BLaER1 treated with 17β-estradiol and CSF1 and Interleukin-3, amounts not matched to agents 10 nM and 100 nM (cell line): ENCODE measurements at regions not wholly inside any gene's neighbourhood (a gene's known extent, or its start where the extent isn't known, plus 50 kb on each side); places are given as distances from the start of the nearest gene placed in this dataset.

ENCODE experiments used
- H3K27ac ChIP-seq, 11 experiments: shearing (Covaris generic); formaldehyde crosslinking; 2 replicates each; pipeline ENCODE4 v1.8.1; 2022
- H3K27me3 ChIP-seq, 11 experiments: shearing (Covaris generic); formaldehyde crosslinking; 2 replicates each; pipeline ENCODE4 v1.8.1; 2022
- H3K36me3 ChIP-seq, 11 experiments: shearing (Covaris generic); formaldehyde crosslinking; 2 replicates each; pipeline ENCODE4 v1.8.1; 2022
- H3K4me1 ChIP-seq, 10 experiments: shearing (Covaris generic); formaldehyde crosslinking; 2 replicates each; pipeline ENCODE4 v1.8.1; 2022
- H3K4me2 ChIP-seq, 11 experiments: shearing (Covaris generic); formaldehyde crosslinking; 2 replicates each; pipeline ENCODE4 v1.8.1; 2022
- H3K4me3 ChIP-seq, 10 experiments: shearing (Covaris generic); formaldehyde crosslinking; 2 replicates each; pipeline ENCODE4 v1.8.1; 2022
- H3K9ac ChIP-seq, 11 experiments: shearing (Covaris generic); formaldehyde crosslinking; 2 replicates each; pipeline ENCODE4 v1.8.1; 2022
- H3K9me3 ChIP-seq, 11 experiments: shearing (Covaris generic); formaldehyde crosslinking; replicated peaks in 1 of 11; 2 replicates each; pipeline ENCODE4 v1.8.1; 2022
- H4K20me1 ChIP-seq, 11 experiments: shearing (Covaris generic); formaldehyde crosslinking; 2 replicates each; pipeline ENCODE4 v1.8.1; 2022
- Cebpa-rat ChIP-seq, 11 experiments: shearing (Covaris generic); IDR thresholded peaks; 2 replicates each; pipeline ENCODE4 v1.8.1; 2022

DNA sequence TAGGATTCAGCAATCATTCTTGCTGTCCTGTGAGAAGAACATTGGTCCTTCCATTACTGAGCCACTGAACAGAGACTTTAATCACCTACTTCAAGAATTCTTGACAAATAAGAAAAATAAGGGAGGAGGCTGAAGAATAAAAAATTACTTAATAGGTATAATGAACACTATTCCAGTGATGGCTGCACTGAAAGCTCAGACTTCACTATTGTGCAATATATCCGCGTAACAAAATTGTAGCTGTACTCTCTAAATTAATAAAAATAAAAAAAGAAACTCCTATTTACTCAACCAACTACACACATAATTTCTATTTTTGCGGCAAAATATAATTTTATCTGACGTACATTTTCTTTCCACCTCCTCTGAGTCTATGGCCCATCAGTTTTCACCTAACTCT is 2441.0 kb downstream of the PCDH7 start:
- peak in 2 of 11 experiments; percentile 38 to 40; a peak in 2 of 22 replicates for TF ChIP-seq Cebpa-rat (IDR thresholded peaks at IDR 0.05)
- H3K4me2 ChIP-seq = no peak overlapping the region

GRCh38 chr4:33162122-33162521 is 2442.0 kb downstream of the PCDH7 start:
- no peak overlapping the region for H3K4me3 ChIP-seq
- H4K20me1 ChIP-seq = no peaks in the 10 kb centered on the region
- H3K4me2 ChIP-seq = no peak overlapping the region
- no peaks in the 10 kb centered on the region for H3K27me3 ChIP-seq
- H3K4me1 ChIP-seq = peaks cover 0 to 5% (median 0%) of the 10 kb centered on the region in 10 experiments; a peak in 1 of 20 replicates
- TF ChIP-seq Cebpa-rat (IDR thresholded peaks at IDR 0.05) = no peak
- H3K9ac ChIP-seq = no peak overlapping the region
- H3K9me3 ChIP-seq = no peaks in the 10 kb centered on the region
- no peaks in the 10 kb centered on the region for H3K36me3 ChIP-seq
- no peak overlapping the region for H3K27ac ChIP-seq

More for the DNA sequence above, 2441.0 kb downstream of the PCDH7 start:
- H3K4me1 ChIP-seq = peaks cover 0 to 5% (median 0%) of the 10 kb centered on the region in 10 experiments; a peak in 1 of 20 replicates
- no peak overlapping the region for H3K4me3 ChIP-seq
- H3K9me3 ChIP-seq = peaks cover 0 to 3% (median 0%) of the 10 kb centered on the region in 11 experiments; a peak in 5 of 22 replicates
- no peaks in the 10 kb centered on the region for H4K20me1 ChIP-seq
- H3K36me3 ChIP-seq = no peaks in the 10 kb centered on the region
- H3K27me3 ChIP-seq = no peaks in the 10 kb centered on the region
- no peak overlapping the region for H3K9ac ChIP-seq
- no peak overlapping the region for H3K27ac ChIP-seq

GRCh38 chr4:33171873-33172525 is 2451.8 kb downstream of the PCDH7 start:
- TF ChIP-seq Cebpa-rat (IDR thresholded peaks at IDR 0.05) = no peak
- Histone ChIP-seq H3K36me3 (no peaks in the 10 kb centered on the region), H3K4me2 (no peak overlapping the region), H3K4me1 (peaks cover 0 to 5% (median 0%) of the 10 kb centered on the region in 10 experiments; a peak in 1 of 20 replicates), H4K20me1 (no peaks in the 10 kb centered on the region), H3K27me3 (no peaks in the 10 kb centered on the region), H3K4me3 (no peak overlapping the region), H3K27ac (no peak overlapping the region), H3K9ac (no peak overlapping the region), H3K9me3 (no peaks in the 10 kb centered on the region)

DNA sequence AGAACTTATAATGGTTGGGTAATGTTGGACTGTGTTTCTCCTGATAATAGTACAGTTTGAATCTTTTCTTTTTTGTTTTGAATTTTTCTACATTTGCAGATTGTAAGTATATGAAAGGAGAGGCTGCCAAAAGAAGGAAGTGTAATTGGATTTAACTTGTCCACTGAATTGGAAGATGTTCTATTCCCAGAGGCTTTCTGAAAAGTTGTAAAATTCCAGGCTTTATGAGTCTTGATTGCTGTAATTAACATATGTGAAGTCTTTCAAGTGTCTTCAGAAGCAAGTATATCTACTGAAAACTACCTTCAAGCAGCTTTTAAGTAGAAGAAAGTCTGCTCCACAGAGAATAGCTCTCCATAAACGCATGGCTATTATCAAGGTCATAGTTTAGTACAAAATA is 2456.4 kb downstream of the PCDH7 start:
- no peak overlapping the region for H3K27ac ChIP-seq
- H3K4me3 ChIP-seq = no peak overlapping the region
- H3K4me1 ChIP-seq = no peaks in the 10 kb centered on the region
- no peak overlapping the region for H3K4me2 ChIP-seq
- no peak overlapping the region for H3K9ac ChIP-seq
- H4K20me1 ChIP-seq = no peaks in the 10 kb centered on the region
- no peaks in the 10 kb centered on the region for H3K36me3 ChIP-seq
- peaks cover 0 to 9% (median 0%) of the 10 kb centered on the region in 11 experiments; a peak in 4 of 22 replicates for H3K9me3 ChIP-seq
- TF ChIP-seq Cebpa-rat (IDR thresholded peaks at IDR 0.05) = no peak
- H3K27me3 ChIP-seq = peaks cover 0 to 8% (median 0%) of the 10 kb centered on the region in 11 experiments; a peak in 1 of 22 replicates

DNA sequence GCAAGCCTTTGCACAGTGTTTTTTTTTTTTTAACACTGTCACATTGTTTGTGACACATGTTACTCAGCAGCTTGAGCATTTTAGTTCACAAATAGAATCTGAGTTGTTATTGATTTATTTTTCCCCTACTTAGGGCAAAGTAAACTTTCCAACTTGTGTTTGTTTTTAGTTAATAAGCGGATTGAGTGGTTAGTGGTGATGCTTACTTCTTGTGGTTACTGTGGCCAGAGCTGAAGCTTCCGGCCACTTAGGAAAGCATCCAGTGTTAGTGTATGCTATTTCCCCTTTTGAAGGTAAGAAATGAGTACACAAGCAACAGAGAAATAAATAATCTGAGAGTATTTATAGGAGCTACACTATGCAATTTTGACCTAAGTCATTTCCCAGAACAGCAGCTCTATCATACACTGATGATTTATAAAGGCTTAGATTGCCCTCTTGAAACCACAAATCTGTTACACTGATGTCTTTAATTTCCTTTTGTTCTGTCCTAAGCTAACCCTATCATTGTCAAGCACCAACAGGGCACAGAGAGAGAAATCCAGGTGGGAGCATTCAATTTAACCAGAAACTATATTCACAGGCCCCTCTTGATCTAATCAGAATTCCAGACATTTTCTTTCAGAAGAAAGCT is 2464.6 kb downstream of the PCDH7 start:
- Histone ChIP-seq H3K4me1 (peaks cover 30 to 47% (median 39%) of the 10 kb centered on the region in 10 experiments), H3K4me2 (peak overlapping the region; percentile 57 to 83 (median 65)), H3K9me3 (peaks cover 15 to 38% (median 18%) of the 10 kb centered on the region in 11 experiments; a peak in 19 of 22 replicates), H4K20me1 (no peaks in the 10 kb centered on the region), H3K9ac (peak overlapping the region in 5 of 11 experiments; percentile 22 to 54 (median 43); a peak in 8 of 22 replicates), H3K4me3 (no peak overlapping the region), H3K27ac (peak overlapping the region; percentile 29 to 77 (median 47); a peak in 17 of 22 replicates), H3K36me3 (no peaks in the 10 kb centered on the region), H3K27me3 (peaks cover 0 to 45% (median 0%) of the 10 kb centered on the region in 11 experiments; a peak in 6 of 22 replicates)
- TF ChIP-seq Cebpa-rat (IDR thresholded peaks at IDR 0.05) = peak in 2 of 11 experiments; percentile 10 to 28; a peak in 1 of 22 replicates

DNA sequence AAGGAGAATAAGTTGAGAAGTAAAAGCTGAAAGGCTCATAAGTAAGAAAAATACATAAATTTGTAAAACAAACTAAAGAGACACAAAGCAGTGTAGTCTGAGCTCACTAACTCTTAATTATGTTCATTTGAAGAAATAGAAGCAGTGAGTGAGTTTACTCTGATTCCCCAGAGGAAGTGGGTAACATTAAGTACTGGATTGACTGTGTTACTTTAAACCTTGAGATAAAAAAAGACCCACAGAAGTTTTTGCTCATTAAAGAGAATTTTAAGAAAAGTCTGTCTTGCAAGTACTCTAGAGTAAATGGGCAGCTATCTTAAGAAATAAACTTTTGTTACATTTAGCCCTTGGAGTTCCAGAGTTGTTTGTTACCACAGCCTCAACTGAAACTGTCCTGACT is 2466.9 kb downstream of the PCDH7 start:
- Histone ChIP-seq H3K4me2 (peak overlapping the region in 7 of 11 experiments; percentile 2 to 45 (median 19); a peak in 10 of 22 replicates), H3K9me3 (peaks cover 15 to 27% (median 18%) of the 10 kb centered on the region in 11 experiments; a peak in 19 of 22 replicates)

GRCh38 chr4:33188733-33189132 is 2468.6 kb downstream of the PCDH7 start:
- H3K9me3 ChIP-seq = peaks cover 15 to 18% (median 17%) of the 10 kb centered on the region in 11 experiments; a peak in 19 of 22 replicates
- H3K27ac ChIP-seq = no peak overlapping the region
- TF ChIP-seq Cebpa-rat (IDR thresholded peaks at IDR 0.05) = no peak
- H3K4me1 ChIP-seq = peaks cover 24 to 40% (median 35%) of the 10 kb centered on the region in 10 experiments
- no peak overlapping the region for H3K4me3 ChIP-seq
- H3K9ac ChIP-seq = no peak overlapping the region
- no peaks in the 10 kb centered on the region for H3K36me3 ChIP-seq
- H4K20me1 ChIP-seq = no peaks in the 10 kb centered on the region
- H3K27me3 ChIP-seq = peaks cover 0 to 49% (median 0%) of the 10 kb centered on the region in 11 experiments; a peak in 6 of 22 replicates
- H3K4me2 ChIP-seq = no peak overlapping the region

More for the DNA sequence above, 2466.9 kb downstream of the PCDH7 start:
- Histone ChIP-seq H3K4me3 (no peak overlapping the region), H3K9ac (no peak overlapping the region), H3K4me1 (peaks cover 30 to 47% (median 39%) of the 10 kb centered on the region in 10 experiments), H3K27me3 (peaks cover 0 to 49% (median 0%) of the 10 kb centered on the region in 11 experiments; a peak in 6 of 22 replicates), H3K36me3 (no peaks in the 10 kb centered on the region), H4K20me1 (no peaks in the 10 kb centered on the region), H3K27ac (no peak overlapping the region)
- no peak for TF ChIP-seq Cebpa-rat (IDR thresholded peaks at IDR 0.05)

DNA sequence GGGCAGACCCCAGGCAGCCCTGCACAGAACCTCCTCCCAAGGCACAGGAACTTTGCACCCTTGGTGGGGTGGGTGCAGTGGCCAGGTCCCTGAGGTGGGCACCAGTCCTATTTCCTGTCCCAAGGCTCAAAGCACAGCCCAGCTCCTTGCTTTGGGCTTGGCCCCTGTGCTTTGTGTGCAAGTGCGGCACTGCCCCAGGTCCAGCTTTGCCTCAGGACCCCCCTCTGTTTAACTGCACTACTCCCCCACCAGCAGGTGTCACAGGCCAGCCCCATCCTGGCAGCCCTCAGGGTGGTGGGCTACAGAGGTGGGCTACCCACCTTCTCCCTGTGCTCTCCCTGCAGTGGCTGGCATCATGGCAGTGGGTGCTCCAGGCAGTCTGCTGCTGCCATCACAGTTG is 2469.0 kb downstream of the PCDH7 start:
- peaks cover 0 to 49% (median 0%) of the 10 kb centered on the region in 11 experiments; a peak in 6 of 22 replicates for H3K27me3 ChIP-seq
- H3K9ac ChIP-seq = no peak overlapping the region
- no peaks in the 10 kb centered on the region for H4K20me1 ChIP-seq
- TF ChIP-seq Cebpa-rat (IDR thresholded peaks at IDR 0.05) = no peak
- H3K27ac ChIP-seq = no peak overlapping the region
- H3K36me3 ChIP-seq = no peaks in the 10 kb centered on the region
- peaks cover 15 to 18% (median 17%) of the 10 kb centered on the region in 11 experiments; a peak in 19 of 22 replicates for H3K9me3 ChIP-seq
- H3K4me2 ChIP-seq = no peak overlapping the region
- H3K4me1 ChIP-seq = peaks cover 20 to 36% (median 30%) of the 10 kb centered on the region in 10 experiments
- H3K4me3 ChIP-seq = no peak overlapping the region

DNA sequence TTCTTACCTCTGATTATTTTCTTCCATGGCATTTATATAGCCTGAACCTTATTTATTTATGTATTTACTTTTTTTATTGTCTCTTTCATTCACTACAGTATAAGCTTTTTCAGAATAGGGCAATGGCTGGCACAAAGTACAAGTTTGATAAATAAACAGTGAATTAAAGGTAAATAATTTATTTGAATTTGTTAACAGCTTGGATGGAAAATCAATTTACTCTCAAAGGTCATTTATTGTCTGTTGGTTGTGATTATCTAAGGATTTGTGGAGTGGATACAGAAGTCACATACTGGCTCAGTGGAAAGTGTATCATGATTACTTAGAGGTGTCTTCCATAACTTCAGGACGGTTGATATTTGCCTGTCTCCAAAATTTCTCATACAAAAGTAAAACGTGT is 2472.9 kb downstream of the PCDH7 start:
- no peak overlapping the region for H3K4me2 ChIP-seq
- no peaks in the 10 kb centered on the region for H3K36me3 ChIP-seq
- no peak for TF ChIP-seq Cebpa-rat (IDR thresholded peaks at IDR 0.05)

More for the DNA sequence above, 2472.9 kb downstream of the PCDH7 start:
- Histone ChIP-seq H3K9me3 (peaks cover 8 to 13% (median 12%) of the 10 kb centered on the region in 11 experiments; a peak in 19 of 22 replicates), H3K4me1 (no peaks in the 10 kb centered on the region), H3K9ac (no peak overlapping the region), H3K4me3 (no peak overlapping the region), H3K27me3 (peaks cover 0 to 29% (median 0%) of the 10 kb centered on the region in 11 experiments; a peak in 6 of 22 replicates), H4K20me1 (no peaks in the 10 kb centered on the region), H3K27ac (no peak overlapping the region)
